ENCODE measurements at regions not wholly inside any gene's neighbourhood (a gene's known extent, or its start where the extent isn't known, plus 50 kb on each side); places are given as distances from the start of the nearest gene placed in this dataset.
A peak's percentile ranks its signal among the peaks of the same experiment; 100 is the strongest.

- DNase-seq, result no peak
Measured at GRCh38 chr2:191516260-191516659, 161.7 kb upstream of the NABP1 start.

- peak; percentile 13 for DNase-seq
Measured at GRCh38 chr2:191521608-191522208, 156.2 kb upstream of the NABP1 start.

- no peak for DNase-seq
Measured at GRCh38 chr2:191522478-191523120, 155.3 kb upstream of the NABP1 start.

GRCh38 chr2:191526091-191526490 is 151.8 kb upstream of the NABP1 start:
- no peak for DNase-seq

- no peak for DNase-seq
Measured at GRCh38 chr2:191526536-191526935, 151.4 kb upstream of the NABP1 start.

- no peak for DNase-seq
Measured at GRCh38 chr2:191526953-191527556, 150.9 kb upstream of the NABP1 start.

GRCh38 chr2:191530618-191531017 is 147.3 kb upstream of the NABP1 start:
- no peak for DNase-seq

GRCh38 chr2:191533693-191534180 is 144.2 kb upstream of the NABP1 start:
- no peak for DNase-seq

GRCh38 chr2:191537921-191538320 is 140.0 kb upstream of the NABP1 start:
- no peak for DNase-seq

GRCh38 chr2:191538334-191538903 is 139.5 kb upstream of the NABP1 start:
- DNase-seq, result no peak

- no peak for DNase-seq
Measured at GRCh38 chr2:191539068-191539467, 138.9 kb upstream of the NABP1 start.

- no peak for DNase-seq
Measured at GRCh38 chr2:191540681-191541080, 137.3 kb upstream of the NABP1 start.

GRCh38 chr2:191543708-191544107 is 134.2 kb upstream of the NABP1 start:
- no peak for DNase-seq

- DNase-seq, result no peak
Measured at GRCh38 chr2:191544461-191545062, 133.4 kb upstream of the NABP1 start.

- no peak for DNase-seq
Measured at GRCh38 chr2:191545361-191545760, 132.6 kb upstream of the NABP1 start.

- DNase-seq, result peak; percentile 21
Measured at GRCh38 chr2:191552066-191552465, 125.9 kb upstream of the NABP1 start.

- DNase-seq, result no peak
Measured at GRCh38 chr2:191554240-191554639, 123.7 kb upstream of the NABP1 start.

GRCh38 chr2:191555092-191555742 is 122.7 kb upstream of the NABP1 start:
- peak; percentile 60 for DNase-seq

GRCh38 chr2:191556463-191556862 is 121.5 kb upstream of the NABP1 start:
- DNase-seq, result no peak

GRCh38 chr2:191557841-191558240 is 120.1 kb upstream of the NABP1 start:
- DNase-seq, result no peak

GRCh38 chr2:191559569-191559968 is 118.4 kb upstream of the NABP1 start:
- no peak for DNase-seq

- DNase-seq, result peak; percentile 30
Measured at GRCh38 chr2:191560411-191560980, 117.4 kb upstream of the NABP1 start.

- DNase-seq, result no peak
Measured at GRCh38 chr2:191565120-191565519, 112.8 kb upstream of the NABP1 start.
